ENCODE measurements at regions not wholly inside any gene's neighbourhood (a gene's known extent, or its start where the extent isn't known, plus 50 kb on each side); places are given as distances from the start of the nearest gene placed in this dataset.
"Not testable (repeated sequence)": the region's sequence is repeated elsewhere in the genome, so short reads cannot be mapped to it uniquely, and the experiment has no call there.

GRCh38 chr3:89533275-89533674 lies 425.9 kb downstream of the EPHA3 start:
- no peak for DNase-seq (ENCODE audit: low read depth in 2 of 2)

- not testable (repeated sequence) for DNase-seq (ENCODE audit: low read depth in 2 of 2)
Observed at GRCh38 chr3:89554587-89554986, 447.2 kb downstream of the EPHA3 start.

- no peak for DNase-seq (ENCODE audit: low read depth in 2 of 2)
Observed at GRCh38 chr3:89558711-89559110, 451.3 kb downstream of the EPHA3 start.

GRCh38 chr3:89560568-89560967 lies 453.1 kb downstream of the EPHA3 start:
- DNase-seq (ENCODE audit: low read depth in 2 of 2) = peak; percentile 58 to 61

GRCh38 chr3:89562373-89562772 lies 455.0 kb downstream of the EPHA3 start:
- DNase-seq (ENCODE audit: low read depth in 2 of 2) = peak in 1 of 2 experiments; percentile 6

GRCh38 chr3:89565098-89565497 lies 457.7 kb downstream of the EPHA3 start:
- no peak for DNase-seq (ENCODE audit: low read depth in 2 of 2)

GRCh38 chr3:89570465-89570864 lies 463.0 kb downstream of the EPHA3 start:
- no peak for DNase-seq (ENCODE audit: low read depth in 2 of 2)

GRCh38 chr3:89571298-89571697 lies 463.9 kb downstream of the EPHA3 start:
- DNase-seq (ENCODE audit: low read depth in 2 of 2) = no peak

GRCh38 chr3:89571707-89572106 lies 464.3 kb downstream of the EPHA3 start:
- no peak for DNase-seq (ENCODE audit: low read depth in 2 of 2)

GRCh38 chr3:89572261-89572660 lies 464.8 kb downstream of the EPHA3 start:
- no peak for DNase-seq (ENCODE audit: low read depth in 2 of 2)

- DNase-seq (ENCODE audit: low read depth in 2 of 2) = no peak
Observed at GRCh38 chr3:89576417-89576816, 469.0 kb downstream of the EPHA3 start.

- DNase-seq (ENCODE audit: low read depth in 2 of 2) = no peak
Observed at GRCh38 chr3:89577637-89578530, 470.5 kb downstream of the EPHA3 start.

- no peak for DNase-seq (ENCODE audit: low read depth in 2 of 2)
Observed at GRCh38 chr3:89580859-89581258, 473.4 kb downstream of the EPHA3 start.

GRCh38 chr3:89584398-89584797 lies 477.0 kb downstream of the EPHA3 start:
- DNase-seq (ENCODE audit: low read depth in 2 of 2) = no peak

- DNase-seq (ENCODE audit: low read depth in 2 of 2) = no peak
Observed at GRCh38 chr3:89586256-89586655, 478.8 kb downstream of the EPHA3 start.

GRCh38 chr3:89586676-89587075 lies 479.3 kb downstream of the EPHA3 start:
- DNase-seq (ENCODE audit: low read depth in 2 of 2) = no peak

GRCh38 chr3:89606151-89606550 lies 498.7 kb downstream of the EPHA3 start:
- DNase-seq (ENCODE audit: low read depth in 2 of 2) = no peak

- no peak for DNase-seq (ENCODE audit: low read depth in 2 of 2)
Observed at GRCh38 chr3:89612027-89612426, 504.6 kb downstream of the EPHA3 start.

- no peak for DNase-seq (ENCODE audit: low read depth in 2 of 2)
Observed at GRCh38 chr3:89613241-89613640, 505.8 kb downstream of the EPHA3 start.

GRCh38 chr3:89617706-89618105 lies 510.3 kb downstream of the EPHA3 start:
- DNase-seq (ENCODE audit: low read depth in 2 of 2) = no peak

GRCh38 chr3:89619263-89619662 lies 511.8 kb downstream of the EPHA3 start:
- no peak for DNase-seq (ENCODE audit: low read depth in 2 of 2)

GRCh38 chr3:89622063-89622700 lies 514.8 kb downstream of the EPHA3 start:
- no peak for DNase-seq (ENCODE audit: low read depth in 2 of 2)

GRCh38 chr3:89624494-89624893 lies 517.1 kb downstream of the EPHA3 start:
- DNase-seq (ENCODE audit: low read depth in 2 of 2) = no peak
